22Rv1 (cell line): ENCODE measurements at regions not wholly inside any gene's neighbourhood (a gene's known extent, or its start where the extent isn't known, plus 50 kb on each side); places are given as distances from the start of the nearest gene placed in this dataset.

Source experiments
- ZFX ChIP-seq: fragments of 450-650 bp; IDR thresholded peaks from 2 replicates; pipeline ENCODE4 v1.6.1; 2017; ENCODE audit warnings: antibody characterized with exemption, borderline replicate concordance
- TF ChIP-seq, protein P1 (sequence below): fragments of 450-650 bp; IDR thresholded peaks from 2 replicates; pipeline ENCODE4 v1.5.1; 2017; ENCODE audit warnings: mild to moderate bottlenecking

DNA sequence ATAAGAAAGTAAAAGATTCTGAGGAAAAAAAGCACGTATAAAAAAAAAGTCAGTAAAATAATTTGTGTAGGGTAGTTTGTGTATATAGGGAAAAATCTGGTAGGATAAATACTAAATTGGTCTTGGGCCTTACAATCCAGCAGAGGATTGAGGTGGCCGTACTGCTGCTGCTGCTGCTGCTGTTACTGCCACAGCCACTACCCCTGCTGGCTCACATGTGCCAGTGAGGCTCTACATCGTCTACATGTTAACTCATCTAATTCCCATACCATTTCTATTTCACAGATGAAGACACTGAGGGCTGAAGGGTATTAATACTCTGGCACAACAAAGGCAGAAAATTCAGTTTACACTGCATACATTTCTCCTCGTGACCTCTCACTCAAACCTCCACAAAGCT lies 928.5 kb downstream of the TLE4 start:
- TF ChIP-seq, protein P1, sequence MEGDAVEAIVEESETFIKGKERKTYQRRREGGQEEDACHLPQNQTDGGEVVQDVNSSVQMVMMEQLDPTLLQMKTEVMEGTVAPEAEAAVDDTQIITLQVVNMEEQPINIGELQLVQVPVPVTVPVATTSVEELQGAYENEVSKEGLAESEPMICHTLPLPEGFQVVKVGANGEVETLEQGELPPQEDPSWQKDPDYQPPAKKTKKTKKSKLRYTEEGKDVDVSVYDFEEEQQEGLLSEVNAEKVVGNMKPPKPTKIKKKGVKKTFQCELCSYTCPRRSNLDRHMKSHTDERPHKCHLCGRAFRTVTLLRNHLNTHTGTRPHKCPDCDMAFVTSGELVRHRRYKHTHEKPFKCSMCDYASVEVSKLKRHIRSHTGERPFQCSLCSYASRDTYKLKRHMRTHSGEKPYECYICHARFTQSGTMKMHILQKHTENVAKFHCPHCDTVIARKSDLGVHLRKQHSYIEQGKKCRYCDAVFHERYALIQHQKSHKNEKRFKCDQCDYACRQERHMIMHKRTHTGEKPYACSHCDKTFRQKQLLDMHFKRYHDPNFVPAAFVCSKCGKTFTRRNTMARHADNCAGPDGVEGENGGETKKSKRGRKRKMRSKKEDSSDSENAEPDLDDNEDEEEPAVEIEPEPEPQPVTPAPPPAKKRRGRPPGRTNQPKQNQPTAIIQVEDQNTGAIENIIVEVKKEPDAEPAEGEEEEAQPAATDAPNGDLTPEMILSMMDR, result no peak
- TF ChIP-seq ZFX, result no peak
